ENCODE measurements at regions not wholly inside any gene's neighbourhood (a gene's known extent, or its start where the extent isn't known, plus 50 kb on each side); places are given as distances from the start of the nearest gene placed in this dataset.

DNA sequence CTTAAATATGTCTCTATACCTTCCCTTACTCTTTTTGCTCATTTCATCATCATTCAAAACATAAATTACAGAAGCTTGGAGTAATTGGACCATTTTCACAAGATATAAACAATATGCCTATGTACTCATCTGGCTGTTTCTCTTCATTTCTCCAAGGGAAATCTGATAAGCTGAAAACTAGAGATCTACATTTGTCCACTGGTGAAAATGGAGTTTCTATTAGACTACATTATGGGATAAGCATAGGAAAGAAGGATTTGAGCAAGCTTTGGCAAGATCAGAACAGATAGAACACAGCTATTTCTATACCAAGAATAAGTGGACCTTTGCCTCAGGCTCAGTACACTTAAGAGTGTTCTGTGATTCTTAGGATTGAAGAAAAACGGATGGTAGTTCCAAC is 404.4 kb downstream of the GASK1B start:
- TF ChIP-seq POU2F2 (IDR thresholded peaks at IDR 0.05; ENCODE audit: low read depth, low read length) (no peak), POLR2AphosphoS5 (IDR thresholded peaks at IDR 0.05; ENCODE audit: low read depth, low read length) (no peak), TAF1 (IDR thresholded peaks at IDR 0.05; ENCODE audit: low read depth, low read length) (no peak), SPI1 (IDR thresholded peaks at IDR 0.05; ENCODE audit: low read depth, low read length) (no peak), PAX5 (IDR thresholded peaks at IDR 0.05; ENCODE audit: insufficient read depth, low read length, severe bottlenecking) (no peak), POLR2A (IDR thresholded peaks at IDR 0.05; ENCODE audit: low read depth, low read length) (no peak)
- DNase-seq (ENCODE audit: insufficient read length, low spot score) (no peak), FAIRE-seq (no peak)

GRCh38 chr4:157763490-157763889 is 409.3 kb downstream of the GASK1B start:
- DNase-seq (ENCODE audit: insufficient read length, low spot score) = no peak
- TF ChIP-seq POLR2AphosphoS5 (IDR thresholded peaks at IDR 0.05; ENCODE audit: low read depth, low read length) = no peak
- no peak for TF ChIP-seq PAX5 (IDR thresholded peaks at IDR 0.05; ENCODE audit: insufficient read depth, low read length, severe bottlenecking)
- no peak for TF ChIP-seq POU2F2 (IDR thresholded peaks at IDR 0.05; ENCODE audit: low read depth, low read length)
- TF ChIP-seq TAF1 (IDR thresholded peaks at IDR 0.05; ENCODE audit: low read depth, low read length) = no peak
- TF ChIP-seq POLR2A (IDR thresholded peaks at IDR 0.05; ENCODE audit: low read depth, low read length) = no peak
- TF ChIP-seq SPI1 (IDR thresholded peaks at IDR 0.05; ENCODE audit: low read depth, low read length) = no peak
- no peak for FAIRE-seq

DNA sequence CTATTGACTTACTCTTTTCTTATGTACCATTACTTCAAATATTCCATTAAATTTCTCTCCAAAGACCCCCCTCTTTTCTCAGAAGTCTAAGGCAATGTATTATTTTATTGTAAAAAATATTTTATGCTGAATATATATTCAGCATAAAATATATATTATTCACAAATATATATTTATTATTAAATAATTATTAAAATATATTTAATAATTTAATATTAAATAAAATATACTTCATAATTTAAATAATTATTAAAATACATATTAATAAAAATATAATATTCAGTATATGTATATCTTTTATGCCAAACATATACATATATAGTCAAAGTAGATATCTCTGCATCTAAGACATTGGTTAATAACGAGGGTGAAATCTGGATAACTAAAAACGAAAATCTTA is 418.4 kb downstream of the GASK1B start:
- FAIRE-seq = no peak
- TF ChIP-seq POLR2A (IDR thresholded peaks at IDR 0.05; ENCODE audit: low read depth, low read length) (no peak), PAX5 (IDR thresholded peaks at IDR 0.05; ENCODE audit: insufficient read depth, low read length, severe bottlenecking) (no peak), TAF1 (IDR thresholded peaks at IDR 0.05; ENCODE audit: low read depth, low read length) (no peak), POLR2AphosphoS5 (IDR thresholded peaks at IDR 0.05; ENCODE audit: low read depth, low read length) (no peak)
- no peak for DNase-seq (ENCODE audit: insufficient read length, low spot score)

GRCh38 chr4:157751631-157752030 is 421.2 kb downstream of the GASK1B start:
- TF ChIP-seq POLR2A (IDR thresholded peaks at IDR 0.05; ENCODE audit: low read depth, low read length) (no peak), TAF1 (IDR thresholded peaks at IDR 0.05; ENCODE audit: low read depth, low read length) (no peak), SPI1 (IDR thresholded peaks at IDR 0.05; ENCODE audit: low read depth, low read length) (no peak), PAX5 (IDR thresholded peaks at IDR 0.05; ENCODE audit: insufficient read depth, low read length, severe bottlenecking) (no peak), POLR2AphosphoS5 (IDR thresholded peaks at IDR 0.05; ENCODE audit: low read depth, low read length) (no peak), POU2F2 (IDR thresholded peaks at IDR 0.05; ENCODE audit: low read depth, low read length) (no peak)
- no peak for FAIRE-seq

GRCh38 chr4:157741642-157742041 is 431.2 kb downstream of the GASK1B start:
- no peak for FAIRE-seq
- DNase-seq (ENCODE audit: insufficient read length, low spot score) = no peak
- TF ChIP-seq POU2F2 (IDR thresholded peaks at IDR 0.05; ENCODE audit: low read depth, low read length) (no peak), SPI1 (IDR thresholded peaks at IDR 0.05; ENCODE audit: low read depth, low read length) (no peak), PAX5 (IDR thresholded peaks at IDR 0.05; ENCODE audit: insufficient read depth, low read length, severe bottlenecking) (no peak), POLR2A (IDR thresholded peaks at IDR 0.05; ENCODE audit: low read depth, low read length) (no peak), POLR2AphosphoS5 (IDR thresholded peaks at IDR 0.05; ENCODE audit: low read depth, low read length) (no peak), TAF1 (IDR thresholded peaks at IDR 0.05; ENCODE audit: low read depth, low read length) (no peak)

More at GRCh38 chr4:157751631-157752030, 421.2 kb downstream of the GASK1B start:
- DNase-seq (ENCODE audit: insufficient read length, low spot score) = no peak

DNA sequence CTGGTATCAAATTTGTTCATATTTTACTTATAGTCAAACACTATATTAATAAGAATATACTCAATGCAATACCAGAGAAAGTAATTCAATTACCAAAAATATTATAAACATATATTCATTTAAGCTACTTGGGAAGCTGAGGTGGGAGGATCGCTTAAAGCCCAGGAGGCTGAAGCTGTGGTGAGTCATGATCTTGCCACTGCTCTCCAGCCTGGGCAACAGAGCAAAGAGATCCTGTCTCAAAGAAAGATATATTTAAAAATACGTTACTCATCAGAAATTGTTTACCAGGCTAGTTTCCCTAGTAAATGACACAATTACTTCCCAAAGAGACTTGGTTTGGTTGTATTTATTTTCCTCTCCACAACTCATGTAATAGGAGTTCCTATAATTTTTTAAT is 433.6 kb downstream of the GASK1B start:
- no peak for DNase-seq (ENCODE audit: insufficient read length, low spot score)
- FAIRE-seq = no peak
- TF ChIP-seq POLR2A (IDR thresholded peaks at IDR 0.05; ENCODE audit: low read depth, low read length) (no peak), PAX5 (IDR thresholded peaks at IDR 0.05; ENCODE audit: insufficient read depth, low read length, severe bottlenecking) (no peak), SPI1 (IDR thresholded peaks at IDR 0.05; ENCODE audit: low read depth, low read length) (no peak), TAF1 (IDR thresholded peaks at IDR 0.05; ENCODE audit: low read depth, low read length) (no peak), POLR2AphosphoS5 (IDR thresholded peaks at IDR 0.05; ENCODE audit: low read depth, low read length) (no peak), POU2F2 (IDR thresholded peaks at IDR 0.05; ENCODE audit: low read depth, low read length) (no peak)

- no peak for DNase-seq (ENCODE audit: insufficient read length, low spot score)
- FAIRE-seq = no peak
- no peak for TF ChIP-seq POU2F2 (IDR thresholded peaks at IDR 0.05; ENCODE audit: low read depth, low read length)
- TF ChIP-seq PAX5 (IDR thresholded peaks at IDR 0.05; ENCODE audit: insufficient read depth, low read length, severe bottlenecking) = no peak
- no peak for TF ChIP-seq SPI1 (IDR thresholded peaks at IDR 0.05; ENCODE audit: low read depth, low read length)
- no peak for TF ChIP-seq POLR2AphosphoS5 (IDR thresholded peaks at IDR 0.05; ENCODE audit: low read depth, low read length)
- no peak for TF ChIP-seq POLR2A (IDR thresholded peaks at IDR 0.05; ENCODE audit: low read depth, low read length)
- no peak for TF ChIP-seq TAF1 (IDR thresholded peaks at IDR 0.05; ENCODE audit: low read depth, low read length)
Observed at GRCh38 chr4:157728215-157728614, 444.6 kb downstream of the GASK1B start.

DNA sequence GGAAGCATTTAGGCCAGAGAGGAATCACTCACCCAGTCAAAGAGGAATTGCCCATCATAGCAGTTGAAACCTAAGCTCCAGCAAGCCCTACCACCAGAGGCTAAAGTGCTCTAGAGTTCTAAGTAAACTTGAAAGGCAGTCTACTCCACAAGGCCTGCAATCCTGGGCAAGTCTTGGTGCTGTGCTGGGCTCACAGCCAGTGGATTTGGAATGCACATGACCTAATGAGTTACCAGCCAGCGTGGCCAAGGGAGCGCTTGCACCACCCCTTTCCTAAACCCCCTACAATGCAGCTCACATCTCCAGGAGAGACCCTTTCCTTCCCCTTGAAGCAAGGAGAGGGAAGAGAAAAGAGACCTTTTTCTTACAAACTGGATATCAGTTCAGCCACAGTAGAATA is 445.7 kb downstream of the GASK1B start:
- no peak for DNase-seq (ENCODE audit: insufficient read length, low spot score)
- no peak for FAIRE-seq
- TF ChIP-seq POLR2AphosphoS5 (IDR thresholded peaks at IDR 0.05; ENCODE audit: low read depth, low read length) (no peak), POLR2A (IDR thresholded peaks at IDR 0.05; ENCODE audit: low read depth, low read length) (no peak), SPI1 (IDR thresholded peaks at IDR 0.05; ENCODE audit: low read depth, low read length) (no peak), PAX5 (IDR thresholded peaks at IDR 0.05; ENCODE audit: insufficient read depth, low read length, severe bottlenecking) (no peak), POU2F2 (IDR thresholded peaks at IDR 0.05; ENCODE audit: low read depth, low read length) (no peak), TAF1 (IDR thresholded peaks at IDR 0.05; ENCODE audit: low read depth, low read length) (no peak)

DNA sequence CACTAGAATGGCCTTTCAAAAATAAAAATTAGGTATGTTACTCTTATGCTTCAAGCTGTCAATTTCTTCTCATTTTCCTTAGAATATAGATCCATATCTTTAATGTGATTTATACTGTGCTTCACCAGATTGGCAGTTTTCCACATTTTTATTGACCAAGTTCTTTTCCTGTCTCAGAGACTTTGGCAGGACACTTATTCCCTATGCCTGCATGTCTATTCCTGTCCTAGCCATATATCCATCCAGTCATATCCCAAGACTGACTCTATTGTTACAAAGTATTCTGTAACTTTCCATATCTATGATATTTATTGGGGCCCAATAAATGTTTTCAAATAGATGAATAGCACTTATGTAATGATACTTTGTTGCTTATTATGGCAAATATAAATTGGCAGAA is 450.7 kb downstream of the GASK1B start:
- FAIRE-seq (no peak), DNase-seq (ENCODE audit: insufficient read length, low spot score) (no peak)
- TF ChIP-seq POLR2A (IDR thresholded peaks at IDR 0.05; ENCODE audit: low read depth, low read length) (no peak), PAX5 (IDR thresholded peaks at IDR 0.05; ENCODE audit: insufficient read depth, low read length, severe bottlenecking) (no peak), SPI1 (IDR thresholded peaks at IDR 0.05; ENCODE audit: low read depth, low read length) (no peak), TAF1 (IDR thresholded peaks at IDR 0.05; ENCODE audit: low read depth, low read length) (no peak), POLR2AphosphoS5 (IDR thresholded peaks at IDR 0.05; ENCODE audit: low read depth, low read length) (no peak), POU2F2 (IDR thresholded peaks at IDR 0.05; ENCODE audit: low read depth, low read length) (no peak)

DNA sequence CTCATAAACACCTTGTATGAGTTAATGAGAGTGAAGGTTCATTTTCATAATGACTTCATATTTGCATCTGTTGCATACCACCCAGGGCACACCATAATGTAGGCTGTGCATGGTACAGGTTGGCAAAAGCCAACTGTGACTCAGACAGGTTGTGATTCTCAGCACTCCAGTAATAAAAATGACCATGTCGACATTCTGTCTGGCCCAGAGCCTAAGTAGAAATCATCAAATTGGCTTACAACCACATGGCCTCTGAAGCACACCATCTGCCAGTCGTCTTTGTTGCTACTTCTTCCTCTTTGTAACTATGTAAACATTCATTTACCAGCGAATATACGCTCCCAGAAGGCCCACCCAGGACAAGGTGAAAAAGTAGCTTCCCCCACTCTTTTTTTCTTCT is 459.5 kb downstream of the GASK1B start:
- no peak for DNase-seq (ENCODE audit: insufficient read length, low spot score)
- TF ChIP-seq SPI1 (IDR thresholded peaks at IDR 0.05; ENCODE audit: low read depth, low read length) (no peak), POLR2A (IDR thresholded peaks at IDR 0.05; ENCODE audit: low read depth, low read length) (no peak), TAF1 (IDR thresholded peaks at IDR 0.05; ENCODE audit: low read depth, low read length) (no peak), POLR2AphosphoS5 (IDR thresholded peaks at IDR 0.05; ENCODE audit: low read depth, low read length) (no peak), POU2F2 (IDR thresholded peaks at IDR 0.05; ENCODE audit: low read depth, low read length) (no peak), PAX5 (IDR thresholded peaks at IDR 0.05; ENCODE audit: insufficient read depth, low read length, severe bottlenecking) (no peak)
- no peak for FAIRE-seq
